ENCODE measurements at regions not wholly inside any gene's neighbourhood (a gene's known extent, or its start where the extent isn't known, plus 50 kb on each side); places are given as distances from the start of the nearest gene placed in this dataset.

GRCh38 chr2:150900913-150901312 lies 360.8 kb downstream of the RBM43 start (continued):
- TF ChIP-seq NR1H2 (CRISPR knock-in tag; IDR thresholded peaks at IDR 0.05): no peak
- no peak for TF ChIP-seq MLX (CRISPR knock-in tag; IDR thresholded peaks at IDR 0.05)
- no peak for TF ChIP-seq ZNF416 (CRISPR knock-in tag; IDR thresholded peaks at IDR 0.05)

- ChIA-PET CTCF (no interaction called here), POLR2A (no interaction called here)
Measured at GRCh38 chr2:150895968-150896367, 365.7 kb downstream of the RBM43 start.

GRCh38 chr2:150889141-150889540 lies 372.5 kb downstream of the RBM43 start:
- ChIA-PET POLR2A (no interaction called here), CTCF (no interaction called here)
- no peak overlapping the region for H3K4me3 Mint-ChIP-seq
- DNase-seq (ENCODE audit: low spot score) (no peak), ATAC-seq (no peak)
- no peaks in the 10 kb centered on the region for H3K4me1 Mint-ChIP-seq
- no peak overlapping the region for H3K27ac Mint-ChIP-seq
- peaks cover 23% of the 10 kb centered on the region for H3K9me3 Mint-ChIP-seq
- no peaks in the 10 kb centered on the region; the same call in 1 of the 2 replicates for H3K27me3 Mint-ChIP-seq (ENCODE audit: low read depth)
- peaks cover 5% of the 10 kb centered on the region for H3K36me3 Mint-ChIP-seq
- TF ChIP-seq ATF3 (CRISPR knock-in tag; conservative IDR thresholded peaks at IDR 0.05) (no peak), ZNF317 (CRISPR knock-in tag; IDR thresholded peaks at IDR 0.05; ENCODE audit: borderline replicate concordance, low read depth) (no peak), NFATC4 (CRISPR knock-in tag; IDR thresholded peaks at IDR 0.05) (no peak), ELF4 (CRISPR knock-in tag; IDR thresholded peaks at IDR 0.05; ENCODE audit: low read depth) (no peak), FOXK1 (CRISPR knock-in tag; IDR thresholded peaks at IDR 0.05) (no peak), TEAD1 (CRISPR knock-in tag; IDR thresholded peaks at IDR 0.05) (no peak), ZNF671 (CRISPR knock-in tag; IDR thresholded peaks at IDR 0.05) (no peak), CREB1 (CRISPR knock-in tag; IDR thresholded peaks at IDR 0.05) (no peak), NR3C1 (CRISPR knock-in tag; conservative IDR thresholded peaks at IDR 0.05; ENCODE audit: low read depth) (no peak)
- TF ChIP-seq, protein P1, sequence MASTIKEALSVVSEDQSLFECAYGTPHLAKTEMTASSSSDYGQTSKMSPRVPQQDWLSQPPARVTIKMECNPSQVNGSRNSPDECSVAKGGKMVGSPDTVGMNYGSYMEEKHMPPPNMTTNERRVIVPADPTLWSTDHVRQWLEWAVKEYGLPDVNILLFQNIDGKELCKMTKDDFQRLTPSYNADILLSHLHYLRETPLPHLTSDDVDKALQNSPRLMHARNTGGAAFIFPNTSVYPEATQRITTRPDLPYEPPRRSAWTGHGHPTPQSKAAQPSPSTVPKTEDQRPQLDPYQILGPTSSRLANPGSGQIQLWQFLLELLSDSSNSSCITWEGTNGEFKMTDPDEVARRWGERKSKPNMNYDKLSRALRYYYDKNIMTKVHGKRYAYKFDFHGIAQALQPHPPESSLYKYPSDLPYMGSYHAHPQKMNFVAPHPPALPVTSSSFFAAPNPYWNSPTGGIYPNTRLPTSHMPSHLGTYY (CRISPR knock-in tag; IDR thresholded peaks at IDR 0.05): no peak
- TF ChIP-seq, protein P2, sequence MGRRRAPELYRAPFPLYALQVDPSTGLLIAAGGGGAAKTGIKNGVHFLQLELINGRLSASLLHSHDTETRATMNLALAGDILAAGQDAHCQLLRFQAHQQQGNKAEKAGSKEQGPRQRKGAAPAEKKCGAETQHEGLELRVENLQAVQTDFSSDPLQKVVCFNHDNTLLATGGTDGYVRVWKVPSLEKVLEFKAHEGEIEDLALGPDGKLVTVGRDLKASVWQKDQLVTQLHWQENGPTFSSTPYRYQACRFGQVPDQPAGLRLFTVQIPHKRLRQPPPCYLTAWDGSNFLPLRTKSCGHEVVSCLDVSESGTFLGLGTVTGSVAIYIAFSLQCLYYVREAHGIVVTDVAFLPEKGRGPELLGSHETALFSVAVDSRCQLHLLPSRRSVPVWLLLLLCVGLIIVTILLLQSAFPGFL (CRISPR knock-in tag; IDR thresholded peaks at IDR 0.05; ENCODE audit: borderline replicate concordance): no peak

More at GRCh38 chr2:150895968-150896367, 365.7 kb downstream of the RBM43 start:
- no peak overlapping the region for H3K27ac Mint-ChIP-seq
- peaks cover 34% of the 10 kb centered on the region for H3K9me3 Mint-ChIP-seq
- H3K27me3 Mint-ChIP-seq (ENCODE audit: low read depth): no peaks in the 10 kb centered on the region
- peaks cover 13% of the 10 kb centered on the region for H3K36me3 Mint-ChIP-seq
- DNase-seq (ENCODE audit: low spot score): no peak
- no peaks in the 10 kb centered on the region for H3K4me1 Mint-ChIP-seq
- ATAC-seq: no peak
- TF ChIP-seq, protein P3, sequence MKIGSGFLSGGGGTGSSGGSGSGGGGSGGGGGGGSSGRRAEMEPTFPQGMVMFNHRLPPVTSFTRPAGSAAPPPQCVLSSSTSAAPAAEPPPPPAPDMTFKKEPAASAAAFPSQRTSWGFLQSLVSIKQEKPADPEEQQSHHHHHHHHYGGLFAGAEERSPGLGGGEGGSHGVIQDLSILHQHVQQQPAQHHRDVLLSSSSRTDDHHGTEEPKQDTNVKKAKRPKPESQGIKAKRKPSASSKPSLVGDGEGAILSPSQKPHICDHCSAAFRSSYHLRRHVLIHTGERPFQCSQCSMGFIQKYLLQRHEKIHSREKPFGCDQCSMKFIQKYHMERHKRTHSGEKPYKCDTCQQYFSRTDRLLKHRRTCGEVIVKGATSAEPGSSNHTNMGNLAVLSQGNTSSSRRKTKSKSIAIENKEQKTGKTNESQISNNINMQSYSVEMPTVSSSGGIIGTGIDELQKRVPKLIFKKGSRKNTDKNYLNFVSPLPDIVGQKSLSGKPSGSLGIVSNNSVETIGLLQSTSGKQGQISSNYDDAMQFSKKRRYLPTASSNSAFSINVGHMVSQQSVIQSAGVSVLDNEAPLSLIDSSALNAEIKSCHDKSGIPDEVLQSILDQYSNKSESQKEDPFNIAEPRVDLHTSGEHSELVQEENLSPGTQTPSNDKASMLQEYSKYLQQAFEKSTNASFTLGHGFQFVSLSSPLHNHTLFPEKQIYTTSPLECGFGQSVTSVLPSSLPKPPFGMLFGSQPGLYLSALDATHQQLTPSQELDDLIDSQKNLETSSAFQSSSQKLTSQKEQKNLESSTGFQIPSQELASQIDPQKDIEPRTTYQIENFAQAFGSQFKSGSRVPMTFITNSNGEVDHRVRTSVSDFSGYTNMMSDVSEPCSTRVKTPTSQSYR (CRISPR knock-in tag; IDR thresholded peaks at IDR 0.05): no peak
- TF ChIP-seq MYBL2 (CRISPR knock-in tag; IDR thresholded peaks at IDR 0.05): no peak
- TF ChIP-seq, protein P4, sequence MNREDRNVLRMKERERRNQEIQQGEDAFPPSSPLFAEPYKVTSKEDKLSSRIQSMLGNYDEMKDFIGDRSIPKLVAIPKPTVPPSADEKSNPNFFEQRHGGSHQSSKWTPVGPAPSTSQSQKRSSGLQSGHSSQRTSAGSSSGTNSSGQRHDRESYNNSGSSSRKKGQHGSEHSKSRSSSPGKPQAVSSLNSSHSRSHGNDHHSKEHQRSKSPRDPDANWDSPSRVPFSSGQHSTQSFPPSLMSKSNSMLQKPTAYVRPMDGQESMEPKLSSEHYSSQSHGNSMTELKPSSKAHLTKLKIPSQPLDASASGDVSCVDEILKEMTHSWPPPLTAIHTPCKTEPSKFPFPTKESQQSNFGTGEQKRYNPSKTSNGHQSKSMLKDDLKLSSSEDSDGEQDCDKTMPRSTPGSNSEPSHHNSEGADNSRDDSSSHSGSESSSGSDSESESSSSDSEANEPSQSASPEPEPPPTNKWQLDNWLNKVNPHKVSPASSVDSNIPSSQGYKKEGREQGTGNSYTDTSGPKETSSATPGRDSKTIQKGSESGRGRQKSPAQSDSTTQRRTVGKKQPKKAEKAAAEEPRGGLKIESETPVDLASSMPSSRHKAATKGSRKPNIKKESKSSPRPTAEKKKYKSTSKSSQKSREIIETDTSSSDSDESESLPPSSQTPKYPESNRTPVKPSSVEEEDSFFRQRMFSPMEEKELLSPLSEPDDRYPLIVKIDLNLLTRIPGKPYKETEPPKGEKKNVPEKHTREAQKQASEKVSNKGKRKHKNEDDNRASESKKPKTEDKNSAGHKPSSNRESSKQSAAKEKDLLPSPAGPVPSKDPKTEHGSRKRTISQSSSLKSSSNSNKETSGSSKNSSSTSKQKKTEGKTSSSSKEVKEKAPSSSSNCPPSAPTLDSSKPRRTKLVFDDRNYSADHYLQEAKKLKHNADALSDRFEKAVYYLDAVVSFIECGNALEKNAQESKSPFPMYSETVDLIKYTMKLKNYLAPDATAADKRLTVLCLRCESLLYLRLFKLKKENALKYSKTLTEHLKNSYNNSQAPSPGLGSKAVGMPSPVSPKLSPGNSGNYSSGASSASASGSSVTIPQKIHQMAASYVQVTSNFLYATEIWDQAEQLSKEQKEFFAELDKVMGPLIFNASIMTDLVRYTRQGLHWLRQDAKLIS (CRISPR knock-in tag; IDR thresholded peaks at IDR 0.05; ENCODE audit: borderline replicate concordance): no peak
- TF ChIP-seq ZSCAN18 (CRISPR knock-in tag; IDR thresholded peaks at IDR 0.05): no peak
- no peak overlapping the region for H3K4me3 Mint-ChIP-seq

Measured in WTC11 (cell line).